Dermis microvascular lymphatic vessel endothelial cell (primary cell): ENCODE measurements at regions not wholly inside any gene's neighbourhood (a gene's known extent, or its start where the extent isn't known, plus 50 kb on each side); places are given as distances from the start of the nearest gene placed in this dataset.
"Not testable (repeated sequence)": the region's sequence is repeated elsewhere in the genome, so short reads cannot be mapped to it uniquely, and the experiment has no call there.

Experiments used
- DNase-seq, 2 donors: peaks; one replicate each; pipeline versions ENCODE4 v3.0.0 to v3.0.0-alpha.2; 2010; ENCODE audit warnings: low read depth in 2 of 2

DNA sequence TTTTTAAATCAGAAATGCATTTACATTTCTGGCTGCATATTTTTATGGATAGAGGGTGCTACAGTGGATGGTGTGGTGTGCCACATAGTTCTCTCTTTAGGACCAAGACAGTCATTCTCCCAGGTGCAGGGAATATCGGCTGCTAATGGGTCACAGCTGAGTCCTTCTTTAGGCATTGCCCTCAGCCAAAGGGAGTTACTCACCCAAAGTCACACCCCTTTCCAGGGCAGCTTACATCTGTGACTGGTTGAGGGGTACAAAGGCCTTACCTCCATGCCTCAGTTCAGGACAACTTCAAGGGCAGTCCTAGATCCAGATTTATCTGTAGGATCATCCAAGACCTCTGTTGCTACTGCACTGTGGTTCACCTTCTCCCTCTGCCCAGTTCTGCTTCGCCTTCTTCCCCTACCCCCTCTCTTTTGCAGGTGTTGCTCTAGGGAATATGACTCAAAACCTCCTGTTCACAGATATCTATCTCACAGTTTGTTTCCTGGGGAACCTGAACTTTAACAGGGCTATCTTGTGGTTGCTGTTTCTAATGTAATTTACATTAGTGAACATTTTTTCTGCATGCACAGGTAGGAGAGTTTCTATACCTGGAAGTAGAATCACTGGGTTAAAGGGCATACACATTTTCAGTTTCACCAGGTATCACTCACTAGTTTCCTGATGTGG lies 413.9 kb downstream of the RPS6KC1 start:
- no peak for DNase-seq

GRCh38 chr1:213466541-213466940 lies 415.5 kb downstream of the RPS6KC1 start:
- no peak for DNase-seq

- DNase-seq = no peak
Measured at GRCh38 chr1:213474054-213474453, 423.0 kb downstream of the RPS6KC1 start.

DNA sequence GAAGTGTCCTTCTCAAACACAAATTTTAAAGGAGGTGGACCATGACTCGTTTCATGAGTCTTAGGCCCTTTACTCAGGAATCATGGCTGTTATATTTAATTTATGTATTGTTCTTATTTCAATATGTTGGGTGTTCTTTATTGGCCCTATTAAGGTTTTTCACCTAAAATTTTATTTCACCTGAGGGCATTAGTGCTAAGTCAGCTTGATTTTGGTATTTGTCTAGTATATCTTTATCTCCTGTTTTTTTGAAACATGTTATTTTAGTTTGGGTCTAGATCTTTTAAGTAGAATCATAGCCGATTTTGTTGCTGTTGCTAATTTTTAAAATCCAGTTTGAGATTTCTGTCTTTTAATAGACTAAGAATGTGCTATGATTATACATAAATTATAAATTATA lies 430.4 kb downstream of the RPS6KC1 start:
- DNase-seq = no peak

DNA sequence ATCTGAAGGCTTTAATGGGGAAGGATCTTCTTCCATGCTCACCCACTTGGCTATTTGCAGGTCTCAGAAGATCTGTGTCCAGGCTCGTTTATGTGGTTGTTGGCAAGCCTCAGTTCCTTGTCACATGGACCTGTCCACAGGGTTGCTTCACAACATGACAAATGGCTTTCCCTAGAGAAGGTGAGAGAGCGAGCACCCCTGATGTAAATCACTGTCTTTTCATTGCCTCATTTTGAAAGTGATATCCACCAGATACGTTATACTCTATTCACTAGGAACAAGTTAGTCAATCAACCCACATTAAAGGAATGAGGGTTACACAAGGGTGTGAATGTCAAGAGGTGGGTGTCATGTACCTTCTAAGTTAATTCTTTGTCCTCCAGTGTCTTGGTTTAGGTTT lies 433.3 kb downstream of the RPS6KC1 start:
- no peak for DNase-seq

DNA sequence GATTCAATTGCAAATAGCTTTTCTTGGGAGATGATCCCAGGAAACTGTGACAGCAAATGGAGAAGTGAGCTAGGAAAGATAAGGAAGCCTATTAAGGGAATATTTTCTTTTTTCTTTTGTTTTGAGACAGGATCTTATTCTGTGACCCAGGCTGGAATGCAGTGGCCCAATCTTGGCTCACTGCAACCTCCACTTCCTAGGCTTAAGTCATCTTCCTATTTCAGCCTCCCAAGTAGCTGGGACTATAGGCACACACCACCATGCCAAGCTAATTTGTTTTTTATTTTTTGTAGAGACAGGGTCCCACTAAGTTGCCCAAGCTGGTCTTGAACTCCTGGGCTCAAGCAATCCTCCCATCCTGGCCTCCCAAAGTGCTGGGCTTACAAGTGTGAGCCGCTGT lies 433.7 kb downstream of the RPS6KC1 start:
- no peak for DNase-seq

DNA sequence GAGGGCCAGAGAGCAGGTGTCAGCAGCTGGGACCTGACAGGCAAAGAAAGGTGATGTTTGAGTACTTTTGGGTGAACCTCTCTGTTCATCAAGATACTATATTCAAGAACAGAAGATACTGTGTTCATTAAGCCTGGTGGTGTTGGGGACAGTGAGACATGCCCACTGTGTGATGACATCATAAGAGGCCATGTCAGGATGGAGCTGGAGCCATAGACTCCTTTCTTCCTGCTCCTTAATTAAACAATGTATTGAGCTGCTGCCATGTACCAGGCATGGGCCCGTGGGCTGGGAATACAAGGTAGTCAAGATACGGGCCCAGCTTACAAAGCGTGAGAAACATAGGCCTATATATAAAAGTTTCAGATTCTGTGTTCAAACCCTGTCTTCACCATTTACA lies 435.4 kb downstream of the RPS6KC1 start:
- no peak for DNase-seq

DNA sequence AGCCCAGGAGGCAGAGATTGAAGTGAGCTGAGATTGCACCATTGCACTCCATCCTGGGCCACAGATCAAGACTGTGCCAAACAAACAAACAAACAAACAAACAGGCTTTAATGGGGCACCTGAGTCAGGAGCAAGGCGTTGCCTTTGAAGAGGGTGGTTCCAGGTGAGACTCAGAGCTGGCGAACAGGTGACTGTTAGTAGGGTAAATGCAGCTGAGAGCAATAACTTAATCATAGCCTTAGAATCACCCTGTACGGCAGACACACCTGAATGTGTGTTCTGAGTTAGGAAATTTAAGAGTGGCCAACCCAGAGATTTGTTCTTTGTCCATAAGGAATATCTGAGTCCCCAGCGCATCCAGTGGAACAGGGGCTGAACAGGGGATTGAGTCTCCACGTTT lies 440.4 kb downstream of the RPS6KC1 start:
- DNase-seq = no peak

DNA sequence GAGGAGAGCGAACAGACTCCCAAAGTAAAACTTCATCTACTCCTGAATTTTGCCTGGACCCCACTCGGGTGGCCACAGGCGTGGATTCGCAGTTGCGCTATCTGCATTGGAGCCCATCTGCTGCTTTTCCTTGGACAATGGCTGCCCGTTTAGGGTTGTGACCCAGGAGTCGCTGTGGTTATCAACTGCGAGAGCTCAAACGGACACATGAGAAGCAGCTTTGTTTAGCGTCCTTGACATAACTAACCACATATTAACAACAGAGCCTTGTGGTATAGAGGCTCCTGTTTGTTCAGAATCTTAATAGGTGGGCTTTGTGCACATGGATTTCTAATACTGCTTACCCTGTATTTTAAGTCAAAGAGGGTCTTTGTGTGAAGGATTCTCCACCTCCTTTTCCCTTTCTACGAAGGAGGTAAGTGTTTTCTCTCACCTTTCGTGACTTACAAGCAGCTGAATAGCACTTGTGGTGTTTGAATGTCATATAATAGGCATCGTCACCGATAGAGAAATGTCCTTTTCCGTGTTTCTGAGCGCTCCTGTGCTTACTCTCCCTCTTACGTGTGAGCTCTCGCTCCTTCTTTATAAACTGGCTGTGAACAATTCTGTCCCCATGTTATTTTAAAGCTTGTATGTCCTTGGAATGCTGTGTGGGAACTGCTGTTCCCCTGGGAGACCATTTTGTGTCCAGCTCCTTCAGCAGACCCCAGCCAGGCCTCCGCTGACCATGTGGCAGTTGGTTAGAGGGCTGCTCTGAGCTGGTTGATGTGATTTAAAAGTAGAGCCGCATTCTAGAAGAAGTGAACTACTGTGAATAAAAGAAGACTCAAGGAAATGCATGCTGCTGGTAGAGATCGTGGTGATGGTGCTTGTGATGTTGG lies 441.4 kb downstream of the RPS6KC1 start:
- DNase-seq = no peak

- no peak for DNase-seq
Measured at GRCh38 chr1:213499444-213499843, 448.4 kb downstream of the RPS6KC1 start.

DNA sequence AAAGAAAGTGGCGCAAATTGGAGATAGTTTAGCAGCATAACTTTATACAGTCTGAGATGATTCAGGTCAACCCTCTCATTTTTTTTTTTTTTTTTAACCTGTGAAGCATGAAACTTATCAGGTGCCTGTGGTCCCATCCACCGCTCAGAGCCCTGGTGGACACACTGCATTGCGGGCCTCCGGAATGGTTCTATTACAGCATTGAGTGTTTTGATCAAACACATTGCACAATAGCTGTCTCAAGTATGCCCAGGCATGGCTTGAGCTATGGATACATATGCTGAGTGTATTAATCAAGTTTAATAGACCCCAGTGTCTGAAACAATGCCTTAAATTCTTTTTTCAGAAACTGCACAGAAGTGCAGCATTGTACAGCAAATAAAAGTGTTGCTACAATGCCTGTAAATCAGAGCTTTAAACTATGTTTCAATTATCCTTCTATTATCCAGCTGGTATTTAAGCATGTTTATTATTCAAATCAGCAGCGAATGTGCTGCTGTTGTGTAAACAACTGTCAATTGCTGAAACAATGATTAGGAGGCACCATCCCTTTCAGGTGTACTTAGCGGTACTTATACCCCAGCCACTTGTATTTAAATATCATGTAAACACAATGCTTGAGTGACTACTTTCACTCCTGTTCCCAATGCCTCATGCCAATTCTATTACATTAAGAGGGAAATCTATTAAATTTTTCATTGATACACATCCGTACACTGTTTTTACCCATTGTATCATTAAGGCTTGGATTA lies 456.6 kb downstream of the RPS6KC1 start:
- DNase-seq = no peak

GRCh38 chr1:213511173-213511572 lies 460.1 kb downstream of the RPS6KC1 start:
- no peak for DNase-seq

GRCh38 chr1:213512316-213512715 lies 461.3 kb downstream of the RPS6KC1 start:
- DNase-seq = no peak

- no peak for DNase-seq
Measured at GRCh38 chr1:213513006-213513405, 462.0 kb downstream of the RPS6KC1 start.

- not testable (repeated sequence) for DNase-seq
Measured at GRCh38 chr1:213514408-213515179, 463.6 kb downstream of the RPS6KC1 start.

DNA sequence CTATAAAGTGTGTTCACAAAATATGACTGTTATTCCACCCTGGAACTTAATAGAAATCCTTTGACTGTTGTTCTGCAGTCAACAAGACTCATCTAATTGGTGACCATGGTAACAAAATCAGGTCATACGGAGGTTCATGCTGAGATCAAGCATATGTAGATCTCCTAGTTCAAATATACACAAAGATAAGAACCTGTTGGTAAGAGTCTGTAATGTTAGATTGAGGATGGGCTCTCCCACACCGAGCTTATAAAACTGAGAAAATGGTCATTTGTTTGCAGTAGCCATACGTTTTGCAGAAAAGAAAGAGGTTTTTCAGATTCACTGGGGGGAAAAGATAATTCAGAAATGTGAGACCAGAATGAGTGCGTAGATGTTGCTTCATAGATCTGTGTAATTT lies 468.1 kb downstream of the RPS6KC1 start:
- DNase-seq = no peak

- DNase-seq = no peak
Measured at GRCh38 chr1:213521206-213521605, 466.6 kb upstream of the PROX1 start.

- DNase-seq = no peak
Measured at GRCh38 chr1:213523781-213524398, 463.9 kb upstream of the PROX1 start.

GRCh38 chr1:213526306-213526705 lies 461.5 kb upstream of the PROX1 start:
- no peak for DNase-seq

DNA sequence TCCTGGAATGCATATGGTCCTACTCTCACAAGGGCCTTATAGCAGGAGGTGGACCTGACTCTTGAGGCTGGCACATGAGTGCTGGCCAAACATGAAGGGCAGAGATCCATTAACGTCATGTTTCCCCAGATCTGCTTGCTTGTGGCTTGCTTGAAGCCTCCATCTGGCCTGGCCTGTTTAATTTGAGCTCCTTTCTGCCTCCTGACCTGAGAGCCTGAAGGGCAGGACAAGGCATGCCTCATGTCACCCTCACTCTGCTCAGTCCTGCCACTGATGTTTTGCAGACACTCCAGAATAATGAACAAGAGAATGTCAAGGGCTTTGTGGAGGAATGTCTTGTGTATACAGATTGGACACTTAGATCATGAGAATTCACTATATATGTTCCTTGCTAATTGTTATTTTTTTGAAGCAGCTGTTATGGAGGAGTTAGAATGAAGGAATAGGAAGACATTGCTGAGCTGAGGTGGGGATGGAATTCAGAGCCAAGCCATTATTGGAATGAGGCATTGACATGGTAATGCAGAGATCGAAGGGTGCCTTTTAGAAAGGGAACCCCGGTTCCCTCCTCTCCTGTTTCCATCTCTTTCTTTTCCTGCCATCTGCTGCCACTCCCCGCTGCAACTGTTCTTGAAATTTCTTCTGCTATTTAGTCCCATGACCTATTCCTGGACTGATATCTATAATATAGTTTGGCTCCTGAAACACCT lies 457.0 kb upstream of the PROX1 start:
- no peak for DNase-seq
